Erythroblast (primary cell): ENCODE measurements at regions not wholly inside any gene's neighbourhood (a gene's known extent, or its start where the extent isn't known, plus 50 kb on each side); places are given as distances from the start of the nearest gene placed in this dataset.

ENCODE experiments used
- GATA1 ChIP-seq: IDR thresholded peaks from 2 replicates; pipeline ENCODE4 v1.6.1; 2011; ENCODE audit warnings: low read depth, mild to moderate bottlenecking, control low read depth, low read length, moderate library complexity
- POLR2A ChIP-seq: IDR thresholded peaks from 2 replicates; pipeline ENCODE4 v1.6.1; 2011; ENCODE audit warnings: mild to moderate bottlenecking, low read length

- TF ChIP-seq POLR2A (no peak), GATA1 (no peak)
Observed at GRCh38 chr1:198811449-198811848, 172.6 kb downstream of the PTPRC start.
